ENCODE measurements at regions not wholly inside any gene's neighbourhood (a gene's known extent, or its start where the extent isn't known, plus 50 kb on each side); places are given as distances from the start of the nearest gene placed in this dataset.

- TF ChIP-seq ELF4 (IDR thresholded peaks at IDR 0.05) (no peak), FOXM1 (IDR thresholded peaks at IDR 0.05; ENCODE audit: borderline replicate concordance) (no peak), BHLHE40 (IDR thresholded peaks at IDR 0.05; ENCODE audit: borderline replicate concordance) (no peak), ZNF384 (IDR thresholded peaks at IDR 0.05) (no peak), TARDBP (IDR thresholded peaks at IDR 0.05) (no peak), HDGF (IDR thresholded peaks at IDR 0.05; ENCODE audit: borderline replicate concordance) (no peak), NFRKB (IDR thresholded peaks at IDR 0.05) (no peak), L3MBTL2 (conservative IDR thresholded peaks at IDR 0.05) (no peak), ARNT (IDR thresholded peaks at IDR 0.05) (no peak), FOXK2 (IDR thresholded peaks at IDR 0.05) (no peak), SUZ12 (IDR thresholded peaks at IDR 0.05) (no peak), SP1 (IDR thresholded peaks at IDR 0.05) (no peak), LEF1 (IDR thresholded peaks at IDR 0.05; ENCODE audit: borderline replicate concordance) (no peak), FOXA1 (IDR thresholded peaks at IDR 0.05) (no peak), CTBP1 (IDR thresholded peaks at IDR 0.05; ENCODE audit: borderline replicate concordance) (no peak)
- TF ChIP-seq, protein P1, sequence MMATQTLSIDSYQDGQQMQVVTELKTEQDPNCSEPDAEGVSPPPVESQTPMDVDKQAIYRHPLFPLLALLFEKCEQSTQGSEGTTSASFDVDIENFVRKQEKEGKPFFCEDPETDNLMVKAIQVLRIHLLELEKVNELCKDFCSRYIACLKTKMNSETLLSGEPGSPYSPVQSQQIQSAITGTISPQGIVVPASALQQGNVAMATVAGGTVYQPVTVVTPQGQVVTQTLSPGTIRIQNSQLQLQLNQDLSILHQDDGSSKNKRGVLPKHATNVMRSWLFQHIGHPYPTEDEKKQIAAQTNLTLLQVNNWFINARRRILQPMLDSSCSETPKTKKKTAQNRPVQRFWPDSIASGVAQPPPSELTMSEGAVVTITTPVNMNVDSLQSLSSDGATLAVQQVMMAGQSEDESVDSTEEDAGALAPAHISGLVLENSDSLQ (IDR thresholded peaks at IDR 0.05): no peak
- ChIA-PET POLR2A (no interaction called here), CTCF (no interaction called here)
- peak; percentile 6 for DNase-seq (ENCODE audit: extremely low spot score)
These were observed 373.7 kb downstream of the METTL15 start for GRCh38 chr11:28481616-28482480.

- ChIA-PET CTCF (no interaction called here), POLR2A (no interaction called here)
- DNase-seq (ENCODE audit: extremely low spot score): no peak
- TF ChIP-seq NFRKB (IDR thresholded peaks at IDR 0.05): no peak
- no peak for TF ChIP-seq BHLHE40 (IDR thresholded peaks at IDR 0.05; ENCODE audit: borderline replicate concordance)
- TF ChIP-seq FOXA1 (IDR thresholded peaks at IDR 0.05): no peak
- TF ChIP-seq LEF1 (IDR thresholded peaks at IDR 0.05; ENCODE audit: borderline replicate concordance): no peak
- TF ChIP-seq HDGF (IDR thresholded peaks at IDR 0.05; ENCODE audit: borderline replicate concordance): no peak
- TF ChIP-seq SP1 (IDR thresholded peaks at IDR 0.05): no peak
- no peak for TF ChIP-seq SUZ12 (IDR thresholded peaks at IDR 0.05)
These were observed 372.2 kb downstream of the METTL15 start for GRCh38 chr11:28480406-28480805.

DNA sequence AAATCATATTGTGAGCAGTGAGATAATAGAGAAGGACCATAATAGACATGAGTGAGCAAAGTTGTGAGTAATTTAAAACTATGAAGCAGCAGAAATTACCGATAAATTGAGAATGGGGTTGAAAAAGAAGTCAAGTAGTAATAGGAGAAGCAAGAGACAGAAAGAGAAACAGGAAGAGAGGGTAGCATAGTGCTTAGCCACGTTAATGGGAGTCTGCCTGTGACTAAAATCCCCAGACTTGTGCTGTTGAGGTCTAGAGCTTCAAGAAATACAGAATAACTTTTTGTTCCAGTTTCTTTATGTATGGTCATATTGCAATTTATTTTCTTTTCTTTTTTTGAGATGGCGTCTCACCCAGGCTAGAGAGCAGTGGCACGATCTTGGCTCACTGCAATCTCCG is 368.7 kb downstream of the METTL15 start:
- POLR2A ChIA-PET: no interaction called here
- no peak for TF ChIP-seq SUZ12 (IDR thresholded peaks at IDR 0.05)
- TF ChIP-seq CTBP1 (IDR thresholded peaks at IDR 0.05; ENCODE audit: borderline replicate concordance): no peak
- no peak for TF ChIP-seq ARNT (IDR thresholded peaks at IDR 0.05)
- TF ChIP-seq, protein P1 (IDR thresholded peaks at IDR 0.05): no peak
- TF ChIP-seq ZNF384 (IDR thresholded peaks at IDR 0.05): no peak
- no peak for TF ChIP-seq ELF4 (IDR thresholded peaks at IDR 0.05)
- no peak for TF ChIP-seq LEF1 (IDR thresholded peaks at IDR 0.05; ENCODE audit: borderline replicate concordance)
- TF ChIP-seq HDGF (IDR thresholded peaks at IDR 0.05; ENCODE audit: borderline replicate concordance): no peak
- TF ChIP-seq NFRKB (IDR thresholded peaks at IDR 0.05): no peak
- TF ChIP-seq FOXM1 (IDR thresholded peaks at IDR 0.05; ENCODE audit: borderline replicate concordance): no peak
- no peak for TF ChIP-seq BHLHE40 (IDR thresholded peaks at IDR 0.05; ENCODE audit: borderline replicate concordance)
- no peak for DNase-seq (ENCODE audit: extremely low spot score)
- CTCF ChIA-PET: no interaction called here

DNA sequence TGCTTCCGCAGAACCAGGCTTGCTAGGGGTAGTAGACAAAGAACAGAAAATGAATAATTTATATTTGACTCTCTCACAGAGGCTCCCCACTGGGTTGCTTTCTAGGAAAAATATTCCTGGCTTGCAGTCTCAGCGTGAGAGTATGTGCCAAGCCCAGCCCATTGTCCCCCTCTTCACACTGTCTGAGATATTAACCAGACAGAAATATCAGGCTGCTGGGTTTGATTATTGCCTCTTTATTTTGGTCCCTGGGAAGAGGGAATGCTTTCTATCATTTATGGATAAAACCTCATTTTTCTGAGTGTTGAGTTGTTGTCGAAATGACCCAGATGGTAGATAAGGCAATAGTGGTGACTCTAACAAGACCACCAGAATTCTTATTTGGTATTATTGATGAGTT is 367.9 kb downstream of the METTL15 start:
- ChIA-PET POLR2A (no interaction called here), CTCF (no interaction called here)
- DNase-seq (ENCODE audit: extremely low spot score): no peak
- no peak for TF ChIP-seq FOXM1 (IDR thresholded peaks at IDR 0.05; ENCODE audit: borderline replicate concordance)
- no peak for TF ChIP-seq SP1 (IDR thresholded peaks at IDR 0.05)
- no peak for TF ChIP-seq TARDBP (IDR thresholded peaks at IDR 0.05)
- TF ChIP-seq FOXK2 (IDR thresholded peaks at IDR 0.05): no peak
- no peak for TF ChIP-seq SUZ12 (IDR thresholded peaks at IDR 0.05)
- TF ChIP-seq BHLHE40 (IDR thresholded peaks at IDR 0.05; ENCODE audit: borderline replicate concordance): no peak
- TF ChIP-seq FOXA1 (IDR thresholded peaks at IDR 0.05): no peak
- TF ChIP-seq CTBP1 (IDR thresholded peaks at IDR 0.05; ENCODE audit: borderline replicate concordance): no peak
- TF ChIP-seq ELF4 (IDR thresholded peaks at IDR 0.05): no peak
- no peak for TF ChIP-seq NFRKB (IDR thresholded peaks at IDR 0.05)
- TF ChIP-seq HDGF (IDR thresholded peaks at IDR 0.05; ENCODE audit: borderline replicate concordance): no peak
- no peak for TF ChIP-seq LEF1 (IDR thresholded peaks at IDR 0.05; ENCODE audit: borderline replicate concordance)
- no peak for TF ChIP-seq L3MBTL2 (conservative IDR thresholded peaks at IDR 0.05)
- no peak for TF ChIP-seq ZNF384 (IDR thresholded peaks at IDR 0.05)

GRCh38 chr11:28472904-28473303 is 364.7 kb downstream of the METTL15 start:
- no peak for DNase-seq (ENCODE audit: extremely low spot score)
- CTCF ChIA-PET: no interaction called here
- TF ChIP-seq LEF1 (IDR thresholded peaks at IDR 0.05; ENCODE audit: borderline replicate concordance): no peak
- TF ChIP-seq, protein P1 (IDR thresholded peaks at IDR 0.05): no peak
- TF ChIP-seq FOXA1 (IDR thresholded peaks at IDR 0.05): no peak
- no peak for TF ChIP-seq ELF4 (IDR thresholded peaks at IDR 0.05)
- no peak for TF ChIP-seq ARNT (IDR thresholded peaks at IDR 0.05)
- TF ChIP-seq CTBP1 (IDR thresholded peaks at IDR 0.05; ENCODE audit: borderline replicate concordance): no peak
- no peak for TF ChIP-seq BHLHE40 (IDR thresholded peaks at IDR 0.05; ENCODE audit: borderline replicate concordance)
- TF ChIP-seq TARDBP (IDR thresholded peaks at IDR 0.05): no peak
- TF ChIP-seq SUZ12 (IDR thresholded peaks at IDR 0.05): no peak
- TF ChIP-seq HDGF (IDR thresholded peaks at IDR 0.05; ENCODE audit: borderline replicate concordance): no peak
- no peak for TF ChIP-seq SP1 (IDR thresholded peaks at IDR 0.05)
- TF ChIP-seq FOXK2 (IDR thresholded peaks at IDR 0.05): no peak
- TF ChIP-seq NFRKB (IDR thresholded peaks at IDR 0.05): no peak
- no peak for TF ChIP-seq L3MBTL2 (conservative IDR thresholded peaks at IDR 0.05)
- TF ChIP-seq ZNF384 (IDR thresholded peaks at IDR 0.05): no peak
- TF ChIP-seq FOXM1 (IDR thresholded peaks at IDR 0.05; ENCODE audit: borderline replicate concordance): no peak
- POLR2A ChIA-PET: no interaction called here
